Endothelial cell of umbilical vein (primary cell): ENCODE measurements at regions not wholly inside any gene's neighbourhood (a gene's known extent, or its start where the extent isn't known, plus 50 kb on each side); places are given as distances from the start of the nearest gene placed in this dataset.

Experiments
- BruUV-seq: library from RNA; stranded (reverse); fragments of 400-500 nt; replicated peaks from 2 replicates; lab custom pipeline; 2021; lab: Mats Ljungman, UMichigan
- CTCF ChIA-PET: fragments of 300-600, 350-600 bp; sonication (Branson Sonifier 250); formaldehyde crosslinking; loops from one replicate; lab custom pipeline; 2021; ENCODE audit warnings: antibody characterized with exemption, inconsistent platforms; lab: Charles Lee
- POLR2A ChIA-PET: fragments of 300-600, 350-600 bp; sonication (Branson Sonifier 250); formaldehyde crosslinking; loops from one replicate; lab custom pipeline; 2021; ENCODE audit warnings: antibody characterized with exemption, inconsistent platforms; lab: Charles Lee
- DNase-seq: peaks from one replicate; pipeline ENCODE4 v3.0.0-alpha.2; 2011; ENCODE audit warnings: low read depth, low spot score
- FAIRE-seq: peaks from 2 replicates; lab custom pipeline; 2011; peaks lifted over from hg19 to GRCh38; lab: Jason Lieb, UNC
- H2AFZ ChIP-seq: 2 replicates; pipeline ENCODE4 v1.6.0; 2012; ENCODE audit warnings: low read depth, low read length, control low read depth, inconsistent platforms
- H3K27ac ChIP-seq: 2 replicates; pipeline ENCODE4 v1.5.1; 2011; ENCODE audit warnings: low read depth, mild to moderate bottlenecking, control low read depth, low read length, moderate library complexity; ENCODE audit not compliant: insufficient read depth
- H3K27me3 ChIP-seq, 2 experiments: 2 replicates each; pipeline versions ENCODE4 v1.6.0 to v1.6.1; 2011; ENCODE audit warnings: low read length in 2 of 2, mixed read lengths in 1 of 2; ENCODE audit not compliant: control insufficient read depth in 2 of 2, insufficient read depth in 2 of 2
- H3K36me3 ChIP-seq, 2 experiments: 2 replicates in 1 of 2; 3 replicates in 1 of 2; pipeline ENCODE4 v1.5.1; 2011; ENCODE audit warnings: low read length in 2 of 2, mild to moderate bottlenecking in 1 of 2, moderate library complexity in 1 of 2; ENCODE audit not compliant: control insufficient read depth in 2 of 2, insufficient read depth in 2 of 2; ENCODE audit errors: extremely low read depth in 1 of 2
- H3K4me1 ChIP-seq: 3 replicates; pipeline ENCODE4 v1.5.1; 2011; ENCODE audit warnings: mild to moderate bottlenecking, low read length; ENCODE audit not compliant: control insufficient read depth, insufficient read depth; ENCODE audit errors: extremely low read depth
- H3K4me2 ChIP-seq: 2 replicates; pipeline ENCODE4 v1.6.1; 2011; ENCODE audit warnings: low read length, control low read depth, mixed read lengths; ENCODE audit not compliant: insufficient read depth
- H3K4me3 ChIP-seq, 3 experiments: fragments of 200-600 bp in 1 of 3; sonication (generic), shearing (Covaris generic) in 1 of 3; replicated peaks in 1 of 3; 2 replicates each; pipeline ENCODE4 v1.5.1; 2011 to 2016; ENCODE audit warnings: control low read depth in 3 of 3, low read length in 3 of 3, mild to moderate bottlenecking in 2 of 3, inconsistent platforms in 1 of 3, low read depth in 1 of 3, moderate library complexity in 1 of 3; ENCODE audit not compliant: insufficient read depth in 1 of 3
- H3K79me2 ChIP-seq: 2 replicates; pipeline ENCODE4 v1.6.0; 2012; ENCODE audit warnings: low read length, inconsistent platforms; ENCODE audit not compliant: control insufficient read depth, insufficient read depth
- H3K9ac ChIP-seq: replicated peaks from 2 replicates; pipeline ENCODE3; 2011; ENCODE audit warnings: low read length, control low read depth; ENCODE audit not compliant: insufficient read depth; ENCODE audit errors: extremely low read depth
- H3K9me1 ChIP-seq: replicated peaks from 3 replicates; pipeline ENCODE4 v1.6.0; 2011; ENCODE audit warnings: mild to moderate bottlenecking, low read length; ENCODE audit not compliant: control insufficient read depth, insufficient read depth; ENCODE audit errors: extremely low read depth
- H3K9me3 ChIP-seq: replicated peaks from 2 replicates; pipeline ENCODE4 v1.5.1; 2012; ENCODE audit warnings: low read length, inconsistent platforms; ENCODE audit not compliant: control insufficient read depth, insufficient read depth
- H4K20me1 ChIP-seq: replicated peaks from 2 replicates; pipeline ENCODE3; 2011; ENCODE audit warnings: mild to moderate bottlenecking, low read length; ENCODE audit not compliant: control insufficient read depth, insufficient read depth; ENCODE audit errors: extremely low read depth
- EZH2 ChIP-seq: IDR thresholded peaks from 2 replicates; pipeline ENCODE4 v1.6.1; 2012; ENCODE audit warnings: borderline replicate concordance, low read depth, mild to moderate bottlenecking, moderate library complexity, low read length, inconsistent platforms; ENCODE audit not compliant: severe bottlenecking
- FOS ChIP-seq: IDR thresholded peaks from 2 replicates; pipeline ENCODE4 v1.6.1; 2011; ENCODE audit warnings: mild to moderate bottlenecking, low read length, moderate library complexity, borderline replicate concordance; ENCODE audit not compliant: insufficient read depth
- GATA2 ChIP-seq: IDR thresholded peaks from 2 replicates; pipeline ENCODE4 v1.7.0; 2011; ENCODE audit warnings: low read depth, mild to moderate bottlenecking, moderate library complexity, mixed read lengths, low read length; ENCODE audit not compliant: insufficient read length, insufficient read depth
- JUN ChIP-seq: IDR thresholded peaks from 2 replicates; pipeline ENCODE4 v1.6.1; 2011; ENCODE audit warnings: borderline replicate concordance, low read depth; ENCODE audit not compliant: insufficient read length, insufficient read depth
- MYC ChIP-seq: IDR thresholded peaks from one replicate; pipeline ENCODE4 v1.6.1; 2011; ENCODE audit warnings: mild to moderate bottlenecking, low read depth, low read length
- POLR2A ChIP-seq: IDR thresholded peaks from 2 replicates; pipeline ENCODE4 v1.6.1; 2012; ENCODE audit warnings: low read depth, mild to moderate bottlenecking, control low read depth, low read length
- POLR2AphosphoS5 ChIP-seq: IDR thresholded peaks from 2 replicates; pipeline ENCODE4 v1.6.1; 2012; ENCODE audit warnings: low read depth, mild to moderate bottlenecking, control low read depth, low read length, moderate library complexity; ENCODE audit not compliant: insufficient read depth
- dilution Hi-C: fragments of 300-500 bp; cut with MboI; formaldehyde crosslinking; loops from one replicate; pipeline ENCODE4 v1.15.0; 2019; ENCODE audit warnings: low sequenced_read_pairs; ENCODE audit not compliant: extremely low pct_ligation_motif_present
- intact Hi-C: fragments of 100-400 bp; cut with micrococcal nuclease; formaldehyde crosslinking; loops from one replicate; pipeline ENCODE4 v1.10.0; 2022
- TF ChIP-seq, protein P1 (sequence below), 2 donors: IDR thresholded peaks; 1 replicate in 1 of 2; 2 replicates in 1 of 2; pipeline ENCODE4 v1.5.1; 2011; ENCODE audit warnings: low read length in 2 of 2, mild to moderate bottlenecking in 2 of 2, moderate library complexity in 2 of 2, control low read depth in 1 of 2, inconsistent platforms in 1 of 2, low read depth in 1 of 2; ENCODE audit not compliant: insufficient read depth in 1 of 2; ENCODE audit errors: extremely low read depth in 1 of 2
- TF ChIP-seq, protein P2 (sequence below): IDR thresholded peaks from 2 replicates; pipeline ENCODE4 v1.6.1; 2011; ENCODE audit not compliant: insufficient read depth, insufficient read length

GRCh38 chr19:32231020-32231419 lies 114.4 kb upstream of the ZNF507 start:
- DNase-seq (no peak), FAIRE-seq (no peak)
- H3K79me2 ChIP-seq, result no peaks in the 10 kb centered on the region
- ChIA-PET POLR2A (no interaction called here), CTCF (interaction anchor here (1.8 kb wide), 1 partner anchor 1548 kb away, joined by 4 read pairs; no protein-coding TSS in a partner anchor)
- H2AFZ ChIP-seq, result no peak overlapping the region
- no peaks in the 10 kb centered on the region for H3K9me3 ChIP-seq
- dilution Hi-C loops, result no loop called here
- no peaks in the 10 kb centered on the region for H3K9me1 ChIP-seq
- H3K36me3 ChIP-seq, result no peaks in the 10 kb centered on the region
- no peak overlapping the region for H3K4me2 ChIP-seq
- H3K9ac ChIP-seq, result no peak overlapping the region
- H3K27me3 ChIP-seq, result no peaks in the 10 kb centered on the region
- BruUV-seq, result no TSS peak
- H3K27ac ChIP-seq, result no peak overlapping the region
- no peak overlapping the region for H3K4me3 ChIP-seq
- intact Hi-C loops, result no loop called here
- no peaks in the 10 kb centered on the region for H4K20me1 ChIP-seq
- TF ChIP-seq GATA2 (no peak), JUN (no peak), MYC (no peak), POLR2AphosphoS5 (no peak), FOS (no peak), EZH2 (no peak), POLR2A (no peak)
- TF ChIP-seq, protein P1, sequence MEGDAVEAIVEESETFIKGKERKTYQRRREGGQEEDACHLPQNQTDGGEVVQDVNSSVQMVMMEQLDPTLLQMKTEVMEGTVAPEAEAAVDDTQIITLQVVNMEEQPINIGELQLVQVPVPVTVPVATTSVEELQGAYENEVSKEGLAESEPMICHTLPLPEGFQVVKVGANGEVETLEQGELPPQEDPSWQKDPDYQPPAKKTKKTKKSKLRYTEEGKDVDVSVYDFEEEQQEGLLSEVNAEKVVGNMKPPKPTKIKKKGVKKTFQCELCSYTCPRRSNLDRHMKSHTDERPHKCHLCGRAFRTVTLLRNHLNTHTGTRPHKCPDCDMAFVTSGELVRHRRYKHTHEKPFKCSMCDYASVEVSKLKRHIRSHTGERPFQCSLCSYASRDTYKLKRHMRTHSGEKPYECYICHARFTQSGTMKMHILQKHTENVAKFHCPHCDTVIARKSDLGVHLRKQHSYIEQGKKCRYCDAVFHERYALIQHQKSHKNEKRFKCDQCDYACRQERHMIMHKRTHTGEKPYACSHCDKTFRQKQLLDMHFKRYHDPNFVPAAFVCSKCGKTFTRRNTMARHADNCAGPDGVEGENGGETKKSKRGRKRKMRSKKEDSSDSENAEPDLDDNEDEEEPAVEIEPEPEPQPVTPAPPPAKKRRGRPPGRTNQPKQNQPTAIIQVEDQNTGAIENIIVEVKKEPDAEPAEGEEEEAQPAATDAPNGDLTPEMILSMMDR (IDR thresholded peaks at IDR 0.05; ENCODE audit: extremely low read depth in 1 of 2, insufficient read depth in 1 of 2, low read depth in 1 of 2, low read length in 2 of 2), result no peak
- TF ChIP-seq, protein P2, sequence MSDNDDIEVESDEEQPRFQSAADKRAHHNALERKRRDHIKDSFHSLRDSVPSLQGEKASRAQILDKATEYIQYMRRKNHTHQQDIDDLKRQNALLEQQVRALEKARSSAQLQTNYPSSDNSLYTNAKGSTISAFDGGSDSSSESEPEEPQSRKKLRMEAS, result no peak
- H3K4me1 ChIP-seq, result no peaks in the 10 kb centered on the region
